Right renal pelvis (tissue), 4 donors: ENCODE measurements at regions not wholly inside any gene's neighbourhood (a gene's known extent, or its start where the extent isn't known, plus 50 kb on each side); places are given as distances from the start of the nearest gene placed in this dataset.

ENCODE experiments used
- DNase-seq, 4 donors: peaks; one replicate each; pipeline ENCODE4 v3.0.0-alpha.2; 2013; ENCODE audit warnings: low read depth in 4 of 4, low spot score in 3 of 4, missing footprints in 1 of 4

- no peak for DNase-seq
Measured at GRCh38 chr2:42910645-42911405, 118.4 kb upstream of the HAAO start.

GRCh38 chr2:42909966-42910365 is 117.6 kb upstream of the HAAO start:
- DNase-seq, result no peak

- no peak for DNase-seq
Measured at GRCh38 chr2:42908518-42909200, 116.3 kb upstream of the HAAO start.

GRCh38 chr2:42907835-42908234 is 115.5 kb upstream of the HAAO start:
- no peak for DNase-seq

GRCh38 chr2:42906557-42907411 is 114.4 kb upstream of the HAAO start:
- DNase-seq, result no peak

- no peak for DNase-seq
Measured at GRCh38 chr2:42906111-42906556, 113.8 kb upstream of the HAAO start.

GRCh38 chr2:42905341-42906110 is 113.1 kb upstream of the HAAO start:
- DNase-seq, result no peak

GRCh38 chr2:42904576-42904876 is 112.1 kb upstream of the HAAO start:
- no peak for DNase-seq

- DNase-seq, result no peak
Measured at GRCh38 chr2:42903821-42904575, 111.6 kb upstream of the HAAO start.

- DNase-seq, result no peak
Measured at GRCh38 chr2:42902939-42903709, 110.7 kb upstream of the HAAO start.

GRCh38 chr2:42901076-42901640 is 108.8 kb upstream of the HAAO start:
- DNase-seq, result no peak

GRCh38 chr2:42900289-42900891 is 108.0 kb upstream of the HAAO start:
- DNase-seq, result no peak

GRCh38 chr2:42897358-42897757 is 105.0 kb upstream of the HAAO start:
- no peak for DNase-seq

- no peak for DNase-seq
Measured at GRCh38 chr2:42895791-42896135, 103.4 kb upstream of the HAAO start.

GRCh38 chr2:42895134-42895790 is 102.9 kb upstream of the HAAO start:
- no peak for DNase-seq

- no peak for DNase-seq
Measured at GRCh38 chr2:42893047-42893758, 100.8 kb upstream of the HAAO start.

- DNase-seq, result no peak
Measured at GRCh38 chr2:42890791-42891355, 98.5 kb upstream of the HAAO start.
